ENCODE measurements at regions not wholly inside any gene's neighbourhood (a gene's known extent, or its start where the extent isn't known, plus 50 kb on each side); places are given as distances from the start of the nearest gene placed in this dataset.

- Histone ChIP-seq H3K9me3 (no peaks in the 10 kb centered on the region), H3K27me3 (peaks cover 0 to 32% of the 10 kb centered on the region in 2 donors), H3K4me1 (peaks cover 0 to 18% (median 18%) of the 10 kb centered on the region in 4 donors), H3K36me3 (no peaks in the 10 kb centered on the region), H3K27ac (no peak overlapping the region), H3K4me3 (no peak overlapping the region)
- intact Hi-C loops (cut with DNase I; ENCODE audit: low total_unique reads) = no loop called here
- no peak for DNase-seq
- TF ChIP-seq CTCF (IDR thresholded peaks at IDR 0.05) = no peak
Measured at GRCh38 chr1:54477153-54477561, 70.9 kb upstream of the ACOT11 start.

- Histone ChIP-seq H3K4me1 (peaks cover 0 to 18% (median 18%) of the 10 kb centered on the region in 4 donors), H3K9me3 (no peaks in the 10 kb centered on the region)
- no peak for TF ChIP-seq CTCF (IDR thresholded peaks at IDR 0.05)
Measured at GRCh38 chr1:54476530-54477109, 70.4 kb upstream of the SSBP3 start.

GRCh38 chr1:54475946-54476516, 69.8 kb upstream of the SSBP3 start:
- Histone ChIP-seq H3K9me3 (no peaks in the 10 kb centered on the region), H3K36me3 (no peaks in the 10 kb centered on the region), H3K4me3 (no peak overlapping the region), H3K27ac (no peak overlapping the region), H3K4me1 (peaks cover 0 to 18% (median 18%) of the 10 kb centered on the region in 4 donors), H3K27me3 (peaks cover 0 to 32% of the 10 kb centered on the region in 2 donors)
- no peak for DNase-seq
- intact Hi-C loops (cut with DNase I; ENCODE audit: low total_unique reads) = no loop called here
- TF ChIP-seq CTCF (IDR thresholded peaks at IDR 0.05) = no peak

More at GRCh38 chr1:54476530-54477109, 70.4 kb upstream of the SSBP3 start:
- Histone ChIP-seq H3K27ac (no peak overlapping the region), H3K27me3 (peaks cover 0 to 32% of the 10 kb centered on the region in 2 donors), H3K36me3 (no peaks in the 10 kb centered on the region), H3K4me3 (no peak overlapping the region)
- intact Hi-C loops (cut with DNase I; ENCODE audit: low total_unique reads) = no loop called here
- DNase-seq = no peak

GRCh38 chr1:54475357-54475881, 69.2 kb upstream of the SSBP3 start:
- Histone ChIP-seq H3K4me1 (peaks cover 0 to 18% (median 18%) of the 10 kb centered on the region in 4 donors), H3K4me3 (peak overlapping the region in 1 of 2 donors; percentile 49), H3K36me3 (no peaks in the 10 kb centered on the region), H3K27ac (no peak overlapping the region), H3K27me3 (peaks cover 0 to 32% of the 10 kb centered on the region in 2 donors), H3K9me3 (no peaks in the 10 kb centered on the region)
- no peak for DNase-seq
- intact Hi-C loops (cut with DNase I; ENCODE audit: low total_unique reads) = no loop called here
- TF ChIP-seq CTCF (IDR thresholded peaks at IDR 0.05) = no peak

- no peak for DNase-seq
- intact Hi-C loops (cut with DNase I; ENCODE audit: low total_unique reads) = no loop called here
- Histone ChIP-seq H3K36me3 (no peaks in the 10 kb centered on the region), H3K27ac (no peak overlapping the region), H3K4me1 (peaks cover 0 to 18% (median 18%) of the 10 kb centered on the region in 4 donors), H3K27me3 (peaks cover 0 to 32% of the 10 kb centered on the region in 2 donors), H3K9me3 (no peaks in the 10 kb centered on the region), H3K4me3 (peak overlapping the region; percentile 16 to 49)
- TF ChIP-seq CTCF (IDR thresholded peaks at IDR 0.05) = no peak
Measured at GRCh38 chr1:54474310-54475251, 68.4 kb upstream of the SSBP3 start.
